ENCODE measurements at regions not wholly inside any gene's neighbourhood (a gene's known extent, or its start where the extent isn't known, plus 50 kb on each side); places are given as distances from the start of the nearest gene placed in this dataset.

- TF ChIP-seq CTCF (IDR thresholded peaks at IDR 0.05; ENCODE audit: insufficient read depth, low read depth, low read length) = no peak
- no peak for TF ChIP-seq EZH2 (IDR thresholded peaks at IDR 0.05; ENCODE audit: insufficient read depth, low read length)
These were observed 136.0 kb downstream of the THBS2 start for GRCh38 chr6:169117663-169118062.
